HEK293 (cell line): ENCODE measurements at regions not wholly inside any gene's neighbourhood (a gene's known extent, or its start where the extent isn't known, plus 50 kb on each side); places are given as distances from the start of the nearest gene placed in this dataset.

ENCODE experiments used
- CTCF ChIP-seq: fragments of 450-650 bp; formaldehyde crosslinking; IDR thresholded peaks from 2 replicates; pipeline ENCODE4 v1.5.1; 2016; ENCODE audit warnings: missing biosample characterization, missing genetic modification characterization
- OVOL3 ChIP-seq: fragments of 450-650 bp; formaldehyde crosslinking; IDR thresholded peaks from 2 replicates; pipeline ENCODE4 v1.5.1; 2016; ENCODE audit warnings: missing biosample characterization, missing genetic modification characterization
- ZFP69B ChIP-seq: fragments of 450-650 bp; formaldehyde crosslinking; IDR thresholded peaks from 2 replicates; pipeline ENCODE4 v1.5.1; 2016; ENCODE audit warnings: missing biosample characterization, missing genetic modification characterization
- ZNF138 ChIP-seq: fragments of 450-650 bp; formaldehyde crosslinking; IDR thresholded peaks from 2 replicates; pipeline ENCODE4 v1.5.1; 2016; ENCODE audit warnings: missing biosample characterization, missing genetic modification characterization, borderline replicate concordance
- ZNF610 ChIP-seq: fragments of 450-650 bp; formaldehyde crosslinking; IDR thresholded peaks from 2 replicates; pipeline ENCODE4 v1.5.1; 2016; ENCODE audit warnings: missing biosample characterization, missing genetic modification characterization, borderline replicate concordance
- ZNF792 ChIP-seq: fragments of 450-650 bp; formaldehyde crosslinking; IDR thresholded peaks from 2 replicates; pipeline ENCODE4 v1.5.1; 2016; ENCODE audit warnings: missing biosample characterization, missing genetic modification characterization

- no peak for TF ChIP-seq ZNF792 (tag by site-specific recombination)
- no peak for TF ChIP-seq OVOL3 (tag by site-specific recombination)
- no peak for TF ChIP-seq ZNF138 (tag by site-specific recombination)
- no peak for TF ChIP-seq ZNF610 (tag by site-specific recombination)
- TF ChIP-seq ZFP69B (tag by site-specific recombination), result no peak
- no peak for TF ChIP-seq CTCF
Observed at GRCh38 chr7:35544028-35544742, 150.8 kb downstream of the HERPUD2 start.
